ENCODE measurements at regions not wholly inside any gene's neighbourhood (a gene's known extent, or its start where the extent isn't known, plus 50 kb on each side); places are given as distances from the start of the nearest gene placed in this dataset.
"Not testable (repeated sequence)": the region's sequence is repeated elsewhere in the genome, so short reads cannot be mapped to it uniquely, and the experiment has no call there.

- H3K27me3 Mint-ChIP-seq, H3K4me1 Mint-ChIP-seq, H3K4me3 Mint-ChIP-seq, H3K27ac Mint-ChIP-seq, ATAC-seq, H3K9me3 Mint-ChIP-seq, H3K36me3 Mint-ChIP-seq: not testable (repeated sequence)
These were observed 304.4 kb downstream of the ANAPC1 start for GRCh38 chr2:111579500-111580134.

GRCh38 chr2:111580616-111581015 is 303.4 kb downstream of the ANAPC1 start:
- not testable (repeated sequence) for ATAC-seq, H3K4me1 Mint-ChIP-seq, H3K36me3 Mint-ChIP-seq, H3K27ac Mint-ChIP-seq, H3K9me3 Mint-ChIP-seq, H3K27me3 Mint-ChIP-seq, H3K4me3 Mint-ChIP-seq

GRCh38 chr2:111582090-111582489 is 301.9 kb downstream of the ANAPC1 start:
- not testable (repeated sequence) for H3K4me1 Mint-ChIP-seq, ATAC-seq

GRCh38 chr2:111583480-111583879 is 300.5 kb downstream of the ANAPC1 start:
- H3K27me3 Mint-ChIP-seq, H3K27ac Mint-ChIP-seq, H3K36me3 Mint-ChIP-seq, H3K4me1 Mint-ChIP-seq, ATAC-seq, H3K9me3 Mint-ChIP-seq, H3K4me3 Mint-ChIP-seq: not testable (repeated sequence)

More at GRCh38 chr2:111582090-111582489, 301.9 kb downstream of the ANAPC1 start:
- H3K27ac Mint-ChIP-seq, H3K4me3 Mint-ChIP-seq, H3K36me3 Mint-ChIP-seq, H3K9me3 Mint-ChIP-seq, H3K27me3 Mint-ChIP-seq: not testable (repeated sequence)

GRCh38 chr2:111584540-111584939 is 299.5 kb downstream of the ANAPC1 start:
- not testable (repeated sequence) for H3K4me1 Mint-ChIP-seq, H3K9me3 Mint-ChIP-seq, H3K27ac Mint-ChIP-seq, H3K36me3 Mint-ChIP-seq, H3K4me3 Mint-ChIP-seq, ATAC-seq, H3K27me3 Mint-ChIP-seq

GRCh38 chr2:111584950-111585349 is 299.0 kb downstream of the ANAPC1 start:
- not testable (repeated sequence) for ATAC-seq, H3K4me1 Mint-ChIP-seq, H3K4me3 Mint-ChIP-seq, H3K36me3 Mint-ChIP-seq, H3K9me3 Mint-ChIP-seq, H3K27ac Mint-ChIP-seq, H3K27me3 Mint-ChIP-seq

- not testable (repeated sequence) for H3K4me1 Mint-ChIP-seq
These were observed 298.0 kb downstream of the ANAPC1 start for GRCh38 chr2:111586014-111586413.

GRCh38 chr2:111595072-111595471 is 288.9 kb downstream of the ANAPC1 start:
- not testable (repeated sequence) for H3K9me3 Mint-ChIP-seq, H3K27ac Mint-ChIP-seq, H3K27me3 Mint-ChIP-seq, H3K36me3 Mint-ChIP-seq, H3K4me3 Mint-ChIP-seq, ATAC-seq, H3K4me1 Mint-ChIP-seq

More at GRCh38 chr2:111586014-111586413, 298.0 kb downstream of the ANAPC1 start:
- not testable (repeated sequence) for ATAC-seq, H3K27ac Mint-ChIP-seq, H3K36me3 Mint-ChIP-seq, H3K27me3 Mint-ChIP-seq, H3K9me3 Mint-ChIP-seq, H3K4me3 Mint-ChIP-seq

- H3K36me3 Mint-ChIP-seq, H3K27me3 Mint-ChIP-seq, H3K27ac Mint-ChIP-seq, H3K4me1 Mint-ChIP-seq, H3K4me3 Mint-ChIP-seq, H3K9me3 Mint-ChIP-seq: not testable (repeated sequence)
- ATAC-seq: peak; percentile 49
These were observed 286.9 kb downstream of the ANAPC1 start for GRCh38 chr2:111596808-111597705.

GRCh38 chr2:111598944-111599343 is 285.0 kb downstream of the ANAPC1 start:
- not testable (repeated sequence) for H3K27me3 Mint-ChIP-seq, H3K4me3 Mint-ChIP-seq, ATAC-seq, H3K36me3 Mint-ChIP-seq, H3K9me3 Mint-ChIP-seq, H3K4me1 Mint-ChIP-seq, H3K27ac Mint-ChIP-seq

- not testable (repeated sequence) for H3K9me3 Mint-ChIP-seq, H3K36me3 Mint-ChIP-seq, H3K4me1 Mint-ChIP-seq, H3K4me3 Mint-ChIP-seq, ATAC-seq, H3K27me3 Mint-ChIP-seq, H3K27ac Mint-ChIP-seq
These were observed 281.7 kb downstream of the ANAPC1 start for GRCh38 chr2:111602259-111602658.

GRCh38 chr2:111605798-111606197 is 278.2 kb downstream of the ANAPC1 start:
- H3K36me3 Mint-ChIP-seq, H3K27me3 Mint-ChIP-seq, H3K9me3 Mint-ChIP-seq, H3K4me3 Mint-ChIP-seq, H3K4me1 Mint-ChIP-seq, H3K27ac Mint-ChIP-seq: not testable (repeated sequence)
- ATAC-seq: peak; percentile 47

- H3K27ac Mint-ChIP-seq, ATAC-seq, H3K4me3 Mint-ChIP-seq, H3K9me3 Mint-ChIP-seq, H3K4me1 Mint-ChIP-seq, H3K27me3 Mint-ChIP-seq, H3K36me3 Mint-ChIP-seq: not testable (repeated sequence)
These were observed 277.4 kb downstream of the ANAPC1 start for GRCh38 chr2:111606632-111607031.

GRCh38 chr2:111609146-111609844 is 274.7 kb downstream of the ANAPC1 start:
- not testable (repeated sequence) for H3K27me3 Mint-ChIP-seq, H3K36me3 Mint-ChIP-seq, H3K4me1 Mint-ChIP-seq, H3K9me3 Mint-ChIP-seq, H3K4me3 Mint-ChIP-seq, ATAC-seq, H3K27ac Mint-ChIP-seq

GRCh38 chr2:111610035-111610434 is 274.0 kb downstream of the ANAPC1 start:
- not testable (repeated sequence) for H3K4me3 Mint-ChIP-seq, H3K9me3 Mint-ChIP-seq, H3K27ac Mint-ChIP-seq, ATAC-seq, H3K27me3 Mint-ChIP-seq, H3K4me1 Mint-ChIP-seq, H3K36me3 Mint-ChIP-seq
